ENCODE measurements at regions not wholly inside any gene's neighbourhood (a gene's known extent, or its start where the extent isn't known, plus 50 kb on each side); places are given as distances from the start of the nearest gene placed in this dataset.
"Not testable (repeated sequence)": the region's sequence is repeated elsewhere in the genome, so short reads cannot be mapped to it uniquely, and the experiment has no call there.

DNA sequence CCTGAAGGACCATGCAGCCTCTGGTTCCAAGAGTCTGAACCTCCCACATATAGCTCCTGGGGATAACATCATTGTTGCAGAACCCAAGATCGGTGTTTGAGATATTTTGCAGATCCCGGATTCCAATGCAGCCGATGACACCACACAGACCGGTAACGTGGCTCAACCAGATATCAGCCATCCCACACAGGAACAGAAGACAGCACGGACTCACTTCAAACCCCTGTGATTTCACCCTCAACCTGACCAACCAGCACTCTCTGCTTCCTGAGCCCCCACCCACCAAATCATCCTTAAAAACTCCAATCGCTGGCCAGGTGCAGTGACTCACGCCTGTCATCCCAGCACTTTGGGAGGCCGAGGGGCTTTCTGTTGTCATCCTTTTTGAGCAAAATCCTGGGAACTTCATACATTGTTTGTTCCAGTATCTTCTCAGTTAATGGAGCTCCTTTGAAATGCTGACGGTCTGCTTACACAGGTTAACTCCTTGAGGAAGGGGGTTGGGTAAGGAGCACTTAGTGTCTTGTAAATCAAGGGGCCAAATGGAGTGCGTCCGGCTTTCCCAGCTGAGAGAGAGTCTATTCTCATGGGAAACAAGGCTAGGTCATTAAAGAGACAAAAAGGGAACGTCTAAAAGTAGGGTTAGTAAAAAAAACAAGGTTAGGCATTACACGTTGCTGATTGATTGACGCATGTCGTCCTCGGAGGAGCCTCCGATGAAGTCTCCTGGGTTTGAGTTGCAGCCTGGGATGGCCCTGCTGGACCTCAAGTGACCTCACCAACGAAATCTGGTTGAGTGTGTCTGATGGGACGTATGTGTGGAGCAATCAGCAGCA, 230.4 kb downstream of the CRLF2 start:
- Mint-ChIP-seq H3K27ac (no peak overlapping the region), H3K36me3 (ENCODE audit: low read depth) (no peaks in the 10 kb centered on the region), H3K27me3 (peaks cover 5% of the 10 kb centered on the region), H3K4me1 (no peaks in the 10 kb centered on the region), H3K4me3 (no peak overlapping the region), H3K9me3 (peaks cover 3% of the 10 kb centered on the region)
- TF ChIP-seq, protein P1, sequence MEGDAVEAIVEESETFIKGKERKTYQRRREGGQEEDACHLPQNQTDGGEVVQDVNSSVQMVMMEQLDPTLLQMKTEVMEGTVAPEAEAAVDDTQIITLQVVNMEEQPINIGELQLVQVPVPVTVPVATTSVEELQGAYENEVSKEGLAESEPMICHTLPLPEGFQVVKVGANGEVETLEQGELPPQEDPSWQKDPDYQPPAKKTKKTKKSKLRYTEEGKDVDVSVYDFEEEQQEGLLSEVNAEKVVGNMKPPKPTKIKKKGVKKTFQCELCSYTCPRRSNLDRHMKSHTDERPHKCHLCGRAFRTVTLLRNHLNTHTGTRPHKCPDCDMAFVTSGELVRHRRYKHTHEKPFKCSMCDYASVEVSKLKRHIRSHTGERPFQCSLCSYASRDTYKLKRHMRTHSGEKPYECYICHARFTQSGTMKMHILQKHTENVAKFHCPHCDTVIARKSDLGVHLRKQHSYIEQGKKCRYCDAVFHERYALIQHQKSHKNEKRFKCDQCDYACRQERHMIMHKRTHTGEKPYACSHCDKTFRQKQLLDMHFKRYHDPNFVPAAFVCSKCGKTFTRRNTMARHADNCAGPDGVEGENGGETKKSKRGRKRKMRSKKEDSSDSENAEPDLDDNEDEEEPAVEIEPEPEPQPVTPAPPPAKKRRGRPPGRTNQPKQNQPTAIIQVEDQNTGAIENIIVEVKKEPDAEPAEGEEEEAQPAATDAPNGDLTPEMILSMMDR (IDR thresholded peaks at IDR 0.05) = no peak
- ATAC-seq (ENCODE audit: low read depth) (no peak), DNase-seq (no peak)
- ChIA-PET POLR2A (no interaction called here), CTCF (no interaction called here)
- intact Hi-C loops (cut with micrococcal nuclease) = no loop called here

DNA sequence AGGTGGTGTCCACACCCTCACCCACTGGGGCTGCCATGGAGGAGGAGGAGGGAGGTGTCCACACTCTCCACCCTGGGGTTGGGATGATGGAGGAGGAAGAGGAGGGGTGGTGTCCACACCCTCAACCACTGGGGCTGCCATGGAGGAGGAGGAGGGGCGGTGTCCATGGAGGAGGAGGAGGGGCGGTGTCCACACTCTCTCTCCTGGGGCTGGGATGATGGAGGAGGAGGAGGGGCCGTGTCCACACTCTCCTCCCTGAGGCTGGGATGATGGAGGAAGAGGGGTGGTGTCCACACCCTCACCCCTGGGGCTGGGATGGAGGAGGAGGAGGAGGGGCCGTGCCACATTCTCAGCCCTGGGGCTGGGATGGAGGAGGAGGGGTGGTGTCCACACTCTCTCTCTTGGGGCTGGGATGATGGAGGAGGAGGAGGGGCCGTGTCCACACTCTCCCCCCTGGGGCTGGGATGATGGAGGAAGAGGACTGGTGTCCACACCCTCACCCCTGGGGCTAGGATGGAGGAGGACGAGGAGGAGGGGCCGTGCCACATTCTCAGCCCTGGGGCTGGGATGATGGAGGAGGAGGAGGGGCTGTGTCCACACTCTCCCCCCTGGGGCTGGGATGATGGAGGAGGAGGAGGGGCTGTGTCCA, 231.7 kb downstream of the CRLF2 start:
- TF ChIP-seq, protein P1 (IDR thresholded peaks at IDR 0.05) = no peak
- peaks cover 5% of the 10 kb centered on the region for H3K27me3 Mint-ChIP-seq
- no peaks in the 10 kb centered on the region for H3K4me1 Mint-ChIP-seq
- intact Hi-C loops (cut with micrococcal nuclease) = no loop called here
- H3K4me3 Mint-ChIP-seq = no peak overlapping the region
- CTCF ChIA-PET = no interaction called here
- H3K9me3 Mint-ChIP-seq = peaks cover 10% of the 10 kb centered on the region
- no peak for DNase-seq
- ATAC-seq (ENCODE audit: low read depth) = no peak
- H3K27ac Mint-ChIP-seq = no peak overlapping the region
- no peaks in the 10 kb centered on the region for H3K36me3 Mint-ChIP-seq (ENCODE audit: low read depth)
- POLR2A ChIA-PET = no interaction called here

DNA sequence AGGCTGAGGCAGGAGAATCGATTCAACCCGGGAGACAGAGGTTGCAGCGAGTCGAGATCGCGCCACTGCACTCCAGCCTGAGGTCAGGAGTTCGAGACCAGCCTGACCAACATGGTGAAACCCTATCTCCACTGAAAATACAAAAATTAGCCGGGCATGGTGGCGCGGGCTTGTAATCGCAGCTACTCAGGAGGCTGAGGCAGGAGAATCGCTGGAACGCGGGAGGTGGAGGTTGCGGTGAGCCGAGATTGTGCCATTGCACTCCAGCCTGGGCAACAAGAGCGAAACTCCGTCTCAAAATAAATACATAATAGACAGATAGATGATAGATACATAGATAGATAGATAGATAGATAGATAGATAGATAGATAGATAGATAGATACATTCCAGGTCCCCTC, 233.3 kb downstream of the CRLF2 start:
- ATAC-seq (ENCODE audit: low read depth); H3K27ac Mint-ChIP-seq; DNase-seq; intact Hi-C loops (cut with micrococcal nuclease); POLR2A ChIA-PET; CTCF ChIA-PET; H3K4me3 Mint-ChIP-seq; H3K27me3 Mint-ChIP-seq; H3K36me3 Mint-ChIP-seq (ENCODE audit: low read depth); H3K9me3 Mint-ChIP-seq; H3K4me1 Mint-ChIP-seq: not testable (repeated sequence)

DNA sequence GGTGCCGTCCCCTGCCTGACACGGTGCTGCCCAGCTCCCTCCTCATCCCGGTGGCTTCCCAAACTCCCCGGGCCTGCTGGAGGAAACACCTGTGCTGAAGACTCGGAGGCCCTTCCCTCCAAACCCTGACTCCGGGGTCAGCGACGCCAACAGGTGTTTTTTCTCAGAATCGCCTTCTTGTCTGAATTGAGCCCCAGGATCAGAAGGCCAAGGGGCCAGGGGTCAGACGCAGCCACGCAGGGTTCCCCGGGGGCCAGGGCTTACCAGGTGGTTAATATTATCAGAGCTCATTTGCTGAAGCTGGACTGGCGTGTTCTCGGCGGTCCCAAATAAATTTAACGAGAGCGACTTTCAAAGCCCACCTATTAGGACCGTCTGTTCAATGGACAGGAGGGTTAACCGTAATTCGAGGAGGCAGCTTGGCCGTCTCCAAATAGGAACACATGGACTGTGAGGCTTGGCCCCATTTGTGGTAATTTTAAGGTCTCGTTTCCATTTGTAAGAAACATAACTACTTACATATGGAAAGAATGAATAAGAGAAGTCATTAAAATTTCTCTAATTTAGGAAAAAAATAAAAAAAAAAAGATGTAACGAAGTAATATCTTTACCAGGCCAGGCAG, 239.3 kb downstream of the CRLF2 start:
- Mint-ChIP-seq H3K27me3 (no peaks in the 10 kb centered on the region), H3K4me1 (no peaks in the 10 kb centered on the region), H3K9me3 (peaks cover 10% of the 10 kb centered on the region), H3K27ac (no peak overlapping the region), H3K36me3 (ENCODE audit: low read depth) (no peaks in the 10 kb centered on the region), H3K4me3 (no peak overlapping the region)
- intact Hi-C loops (cut with micrococcal nuclease) = no loop called here
- no peak for DNase-seq
- ChIA-PET POLR2A (no interaction called here), CTCF (no interaction called here)
- TF ChIP-seq, protein P1 (IDR thresholded peaks at IDR 0.05) = no peak
- ATAC-seq (ENCODE audit: low read depth) = no peak

DNA sequence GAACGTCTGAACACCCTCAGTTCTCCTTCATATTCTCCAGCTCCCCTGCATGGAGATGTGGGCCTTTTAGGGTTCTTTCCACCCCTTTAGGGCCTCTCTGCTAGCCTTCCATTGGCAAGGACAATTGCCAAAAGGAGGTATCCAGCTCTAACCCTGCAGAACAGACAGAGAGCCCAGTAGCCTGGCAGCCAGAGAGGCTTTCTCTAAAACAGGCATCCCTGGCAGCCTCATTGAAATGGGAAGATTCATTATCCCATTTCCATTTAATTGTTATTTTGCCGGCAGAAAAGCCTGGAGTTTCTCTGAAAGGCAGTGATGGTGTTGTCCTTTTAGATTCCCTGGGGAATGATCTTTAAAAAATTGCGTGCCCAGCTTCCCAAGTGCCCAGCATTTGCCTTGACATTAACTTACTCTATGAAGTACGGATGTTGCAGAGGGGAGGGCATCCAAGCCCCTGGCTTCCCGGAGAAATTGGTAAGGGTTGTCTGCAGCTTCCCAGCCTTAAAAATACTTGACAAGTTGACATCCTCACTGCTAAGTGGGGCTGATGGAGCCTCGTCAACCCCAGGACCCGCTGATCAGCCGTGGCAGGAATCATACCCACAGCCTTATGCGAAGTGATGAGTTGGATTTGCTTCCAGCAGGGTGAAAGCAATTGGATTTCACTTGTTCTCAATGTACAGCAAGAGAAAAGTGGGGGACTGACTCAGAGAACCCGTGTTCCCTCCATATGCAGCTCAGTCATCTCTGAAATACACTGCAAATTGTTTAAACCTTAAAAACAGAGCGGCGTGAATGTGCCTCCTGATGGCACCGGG, 244.1 kb downstream of the CRLF2 start:
- DNase-seq (no peak), ATAC-seq (ENCODE audit: low read depth) (no peak)
- no peaks in the 10 kb centered on the region for H3K36me3 Mint-ChIP-seq (ENCODE audit: low read depth)
- no peaks in the 10 kb centered on the region for H3K9me3 Mint-ChIP-seq
- H3K27me3 Mint-ChIP-seq = no peaks in the 10 kb centered on the region
- TF ChIP-seq, protein P1 (IDR thresholded peaks at IDR 0.05) = no peak
- no peak overlapping the region for H3K4me3 Mint-ChIP-seq
- H3K4me1 Mint-ChIP-seq = peaks cover 6% of the 10 kb centered on the region
- CTCF ChIA-PET = no interaction called here
- no peak overlapping the region for H3K27ac Mint-ChIP-seq
- POLR2A ChIA-PET = no interaction called here
- intact Hi-C loops (cut with micrococcal nuclease) = no loop called here
